PC-3 (cell line): ENCODE measurements at regions not wholly inside any gene's neighbourhood (a gene's known extent, or its start where the extent isn't known, plus 50 kb on each side); places are given as distances from the start of the nearest gene placed in this dataset.

Source experiments
- ATAC-seq: fragments of 200-7000 bp; cut with Tn5 transposase; 2 replicates; pipeline ENCODE4 v1.9.1; 2020; ENCODE audit warnings: mild to moderate bottlenecking, moderate library complexity
- BruUV-seq: library from RNA; stranded (reverse); fragments of 400-500 nt; replicated peaks from 2 replicates; lab custom pipeline; 2021; lab: Mats Ljungman, UMichigan
- CTCF ChIA-PET: fragments of 300-600 bp; sonication (Branson Sonifier 250); formaldehyde crosslinking; loops from one replicate; lab custom pipeline; 2022; ENCODE audit warnings: antibody characterized with exemption; lab: Charles Lee
- POLR2A ChIA-PET: fragments of 300-600 bp; sonication (Branson Sonifier 250); formaldehyde crosslinking; loops from one replicate; lab custom pipeline; 2022; ENCODE audit warnings: antibody characterized with exemption; ENCODE audit not compliant: unreplicated experiment; lab: Charles Lee
- DNase-seq: peaks from one replicate; pipeline ENCODE4 v3.0.0-alpha.2; 2015
- H2AFZ ChIP-seq: fragments of 300-600 bp; sonication (generic); 2 replicates; pipeline ENCODE4 v1.6.0; 2016; ENCODE audit warnings: antibody characterized with exemption, low read length
- H3F3A ChIP-seq: fragments of 300-600 bp; sonication (generic); one replicate; pipeline ENCODE4 v1.6.0; 2017; ENCODE audit warnings: antibody characterized with exemption, low read length, control low read depth, mild to moderate bottlenecking; ENCODE audit not compliant: unreplicated experiment
- H3K27ac ChIP-seq: fragments of 300-600 bp; sonication (generic); 2 replicates; pipeline ENCODE4 v1.5.1; 2016; ENCODE audit warnings: mild to moderate bottlenecking, low read length
- H3K27me3 ChIP-seq: fragments of 300-600 bp; sonication (generic); 2 replicates; pipeline ENCODE4 v1.6.1; 2016; ENCODE audit warnings: low read length, mixed read lengths
- H3K36me3 ChIP-seq: fragments of 300-600 bp; sonication (generic); 2 replicates; pipeline ENCODE4 v1.6.1; 2016; ENCODE audit warnings: low read depth, mixed run types, low read length, mixed read lengths
- H3K4me1 ChIP-seq: fragments of 300-600 bp; sonication (generic); 2 replicates; pipeline ENCODE4 v1.5.1; 2016; ENCODE audit warnings: low read length; ENCODE audit not compliant: insufficient read depth
- H3K4me2 ChIP-seq: fragments of 300-600 bp; sonication (generic); 2 replicates; pipeline ENCODE4 v1.6.0; 2016; ENCODE audit warnings: low read length
- H3K4me3 ChIP-seq: fragments of 300-600 bp; sonication (generic); 2 replicates; pipeline ENCODE4 v1.5.1; 2016; ENCODE audit warnings: mild to moderate bottlenecking, low read length, mixed read lengths
- H3K79me2 ChIP-seq: fragments of 300-600 bp; sonication (generic); 2 replicates; pipeline ENCODE4 v1.6.1; 2017; ENCODE audit warnings: low read length, mixed read lengths
- H3K9ac ChIP-seq: fragments of 300-600 bp; sonication (generic); 2 replicates; pipeline ENCODE4 v1.6.0; 2016; ENCODE audit warnings: mild to moderate bottlenecking, low read length
- H3K9me2 ChIP-seq: fragments of 300-600 bp; sonication (generic); replicated peaks from 2 replicates; pipeline ENCODE4 v1.6.1; 2016; ENCODE audit warnings: mixed run types, low read length, mixed read lengths
- H3K9me3 ChIP-seq: fragments of 300-600 bp; sonication (generic); 2 replicates; pipeline ENCODE4 v1.6.1; 2016; ENCODE audit warnings: low read length, mixed read lengths
- H4K20me1 ChIP-seq: fragments of 300-600 bp; sonication (generic); 2 replicates; pipeline ENCODE4 v1.6.1; 2016; ENCODE audit warnings: low read length, mixed read lengths
- CTCF ChIP-seq: fragments of 300-600 bp; sonication (generic); conservative IDR thresholded peaks from 2 replicates; pipeline ENCODE4 v1.5.1; 2017; ENCODE audit warnings: antibody characterized with exemption, low read depth, mild to moderate bottlenecking, low read length
- EZH2 ChIP-seq: fragments of 300-600 bp; sonication (generic); IDR thresholded peaks from one replicate; pipeline ENCODE4 v1.6.1; 2017; ENCODE audit warnings: antibody characterized with exemption, mild to moderate bottlenecking, low read length; ENCODE audit not compliant: unreplicated experiment
- EZH2phosphoT487 ChIP-seq: fragments of 300-600 bp; sonication (generic); IDR thresholded peaks from 2 replicates; pipeline ENCODE4 v1.6.1; 2018; ENCODE audit warnings: mild to moderate bottlenecking, antibody characterized with exemption, low read length, borderline replicate concordance
- intact Hi-C: fragments of 100-400 bp; cut with micrococcal nuclease; formaldehyde crosslinking; loops from 2 replicates; pipeline ENCODE4 v1.9.0; 2023

DNA sequence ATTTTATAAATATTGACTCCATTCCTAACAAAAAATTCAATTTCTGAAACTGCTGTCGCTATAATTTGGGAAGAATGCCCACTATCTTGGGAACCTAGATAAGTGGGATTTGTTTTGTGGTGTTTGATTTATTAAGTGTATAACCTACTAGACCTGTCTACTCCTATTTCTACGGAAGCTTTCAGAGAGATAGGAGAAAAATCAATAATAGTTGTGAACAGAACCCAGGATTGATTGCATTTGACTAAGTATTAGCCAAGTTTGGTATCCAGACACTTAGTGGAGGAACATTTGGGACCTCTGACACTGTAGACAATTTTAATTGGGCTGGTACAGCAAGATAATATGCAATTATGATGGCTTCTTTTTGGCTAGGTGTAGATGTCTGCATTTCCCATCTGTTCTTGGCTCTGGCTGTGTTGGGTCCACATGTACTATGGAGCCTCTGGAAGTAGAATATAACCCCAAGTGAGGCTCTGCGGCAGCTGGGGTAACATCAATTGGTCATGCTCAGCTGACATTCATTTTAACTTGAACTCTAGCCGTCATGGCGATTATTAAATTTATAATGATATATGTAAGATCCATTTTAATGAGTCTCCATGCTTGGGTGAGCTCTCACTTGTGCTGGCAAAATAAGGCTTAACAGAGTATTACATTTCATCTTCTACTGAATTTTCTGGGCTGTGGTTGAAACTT is 111.5 kb upstream of the E2F8 start:
- intact Hi-C loops = no loop called here
- Histone ChIP-seq H3K4me3 (no peak overlapping the region), H3K27ac (no peak overlapping the region), H4K20me1 (no peaks in the 10 kb centered on the region), H3K9ac (no peak overlapping the region), H3K4me1 (no peaks in the 10 kb centered on the region), H3K27me3 (peaks cover 99% of the 10 kb centered on the region), H3K9me2 (no peaks in the 10 kb centered on the region), H3K79me2 (no peaks in the 10 kb centered on the region), H3K9me3 (no peaks in the 10 kb centered on the region), H3F3A (no peaks in the 10 kb centered on the region), H3K4me2 (no peak overlapping the region), H2AFZ (no peak overlapping the region), H3K36me3 (no peaks in the 10 kb centered on the region)
- ChIA-PET CTCF (no interaction called here), POLR2A (no interaction called here)
- no peak for TF ChIP-seq CTCF
- ATAC-seq (no peak), DNase-seq (no peak)
- BruUV-seq = no TSS peak

DNA sequence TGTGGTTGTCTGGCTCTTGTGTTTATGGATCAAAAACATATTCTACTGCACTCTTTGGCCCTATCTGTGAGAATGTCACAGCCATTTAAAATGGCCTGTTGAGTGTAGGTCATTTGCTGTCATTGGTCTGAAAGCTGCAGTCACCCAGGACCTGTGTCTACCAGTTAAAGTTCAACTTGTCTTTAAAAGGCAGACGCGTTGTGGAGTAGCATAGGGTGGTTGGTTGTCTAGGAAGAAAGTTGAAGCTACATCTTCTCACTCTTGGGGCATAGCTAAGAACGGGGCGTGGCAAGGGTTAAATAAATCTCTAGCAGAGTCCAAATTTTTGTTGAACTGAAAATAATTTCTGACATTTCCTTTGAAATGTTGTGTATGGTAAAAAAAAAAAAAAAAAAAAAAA is 110.7 kb upstream of the E2F8 start:
- H3K27me3 ChIP-seq = peaks cover 99% of the 10 kb centered on the region
- no peak overlapping the region for H2AFZ ChIP-seq
- DNase-seq (no peak), ATAC-seq (no peak)
- ChIA-PET POLR2A (no interaction called here), CTCF (no interaction called here)
- H3K27ac ChIP-seq = no peak overlapping the region
- H4K20me1 ChIP-seq = no peaks in the 10 kb centered on the region
- no peak overlapping the region for H3K4me2 ChIP-seq
- H3K4me3 ChIP-seq = no peak overlapping the region
- H3K79me2 ChIP-seq = no peaks in the 10 kb centered on the region
- intact Hi-C loops = no loop called here
- H3K9me3 ChIP-seq = no peaks in the 10 kb centered on the region
- H3F3A ChIP-seq = no peaks in the 10 kb centered on the region
- H3K36me3 ChIP-seq = no peaks in the 10 kb centered on the region
- no peaks in the 10 kb centered on the region for H3K4me1 ChIP-seq
- H3K9ac ChIP-seq = no peak overlapping the region
- no peak for TF ChIP-seq EZH2phosphoT487
- TF ChIP-seq CTCF = no peak
- no peak for TF ChIP-seq EZH2
- H3K9me2 ChIP-seq = no peaks in the 10 kb centered on the region
- no TSS peak for BruUV-seq

DNA sequence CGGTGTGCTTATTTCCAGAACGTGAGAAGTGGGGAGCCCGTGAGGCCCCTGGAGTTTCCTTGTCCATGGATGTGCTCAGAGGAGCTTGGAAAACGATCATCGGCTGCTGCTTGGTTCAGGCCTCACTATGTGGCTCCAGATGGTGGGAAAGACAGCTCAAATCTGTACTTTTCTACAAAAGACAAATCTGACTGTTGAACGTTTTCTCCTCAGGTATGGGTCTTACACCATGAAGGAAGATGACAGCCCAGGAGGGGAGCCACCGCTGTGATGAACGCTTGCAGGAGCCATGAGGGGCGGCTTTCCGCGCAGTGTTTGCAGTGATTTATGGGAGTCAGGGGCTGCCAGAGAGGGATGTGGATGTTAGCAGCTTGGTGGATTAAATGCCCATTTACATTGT is 109.4 kb upstream of the E2F8 start:
- ChIA-PET POLR2A (no interaction called here), CTCF (no interaction called here)
- H3K4me3 ChIP-seq = no peak overlapping the region
- H3K9me3 ChIP-seq = no peaks in the 10 kb centered on the region
- H3K4me2 ChIP-seq = no peak overlapping the region
- peaks cover 99% of the 10 kb centered on the region for H3K27me3 ChIP-seq
- no peaks in the 10 kb centered on the region for H3F3A ChIP-seq
- intact Hi-C loops = no loop called here
- H4K20me1 ChIP-seq = no peaks in the 10 kb centered on the region
- no peaks in the 10 kb centered on the region for H3K9me2 ChIP-seq
- no peaks in the 10 kb centered on the region for H3K36me3 ChIP-seq
- no TSS peak for BruUV-seq
- no peak for ATAC-seq
- H3K4me1 ChIP-seq = peaks cover 3% of the 10 kb centered on the region; the same call in 1 of the 2 replicates
- no peak overlapping the region for H3K9ac ChIP-seq
- no peak overlapping the region for H2AFZ ChIP-seq
- H3K79me2 ChIP-seq = no peaks in the 10 kb centered on the region
- DNase-seq = no peak
- no peak for TF ChIP-seq CTCF
- TF ChIP-seq EZH2phosphoT487 = no peak
- TF ChIP-seq EZH2 = no peak
- no peak overlapping the region for H3K27ac ChIP-seq
